ENCODE measurements at regions not wholly inside any gene's neighbourhood (a gene's known extent, or its start where the extent isn't known, plus 50 kb on each side); places are given as distances from the start of the nearest gene placed in this dataset.

- no peak for FAIRE-seq
- Histone ChIP-seq H3K4me3 (ENCODE audit: extremely low read depth in 1 of 4, insufficient read depth in 2 of 4, low read depth in 3 of 4, low read length in 4 of 4) (no peak overlapping the region), H3K9ac (replicated peaks in 1 of 4; ENCODE audit: extremely low read depth in 1 of 4, low read depth in 3 of 4, low read length in 3 of 4) (no peak overlapping the region), H2BK5ac (ENCODE audit: low read depth, low read length) (no peak overlapping the region), H3K79me1 (ENCODE audit: low read depth, low read length) (no peaks in the 10 kb centered on the region), H3K4me1 (replicated peaks in 1 of 4; ENCODE audit: control insufficient read depth in 3 of 4, insufficient read depth in 4 of 4, low read length in 3 of 4) (no peaks in the 10 kb centered on the region), H3K56ac (replicated peaks; ENCODE audit: insufficient read length, low read depth, low read length) (no peak overlapping the region), H3K27me3 (replicated peaks in 1 of 4; ENCODE audit: control insufficient read depth in 3 of 4, extremely low read depth in 1 of 4, insufficient read depth in 3 of 4, low read length in 3 of 4) (no peaks in the 10 kb centered on the region), H4K91ac (replicated peaks; ENCODE audit: insufficient read length, low read length) (no peak overlapping the region), H3K4me2 (ENCODE audit: insufficient read depth in 1 of 2, low read depth in 2 of 2, low read length in 2 of 2) (no peak overlapping the region), H2AK5ac (ENCODE audit: low read depth, low read length) (no peak overlapping the region), H3K79me2 (ENCODE audit: control insufficient read depth in 1 of 2, insufficient read depth in 2 of 2, low read length in 2 of 2) (no peaks in the 10 kb centered on the region), H2BK20ac (ENCODE audit: low read length) (no peak overlapping the region), H3K4ac (replicated peaks; ENCODE audit: insufficient read length, low read depth, low read length) (no peak overlapping the region), H2AFZ (ENCODE audit: low read length) (no peak overlapping the region), H3K18ac (ENCODE audit: extremely low read depth, low read length) (no peak overlapping the region), H3K23ac (ENCODE audit: insufficient read length) (no peak overlapping the region), H2BK12ac (ENCODE audit: low read depth, low read length) (no peak overlapping the region), H3K14ac (ENCODE audit: insufficient read length) (no peak overlapping the region), H2BK120ac (replicated peaks; ENCODE audit: low read depth, low read length) (no peak overlapping the region), H4K5ac (ENCODE audit: insufficient read length, low read depth, low read length) (no peak overlapping the region), H3K27ac (ENCODE audit: low read depth, low read length) (no peak overlapping the region), H3K23me2 (ENCODE audit: low read depth, low read length) (no peaks in the 10 kb centered on the region), H2BK15ac (ENCODE audit: low read length) (no peak overlapping the region), H4K20me1 (replicated peaks in 1 of 2; ENCODE audit: control insufficient read depth in 1 of 2, insufficient read depth in 2 of 2, low read length in 2 of 2) (no peaks in the 10 kb centered on the region), H4K8ac (ENCODE audit: extremely low read depth, insufficient read depth, low read length) (no peak overlapping the region), H3K36me3 (ENCODE audit: control insufficient read depth in 2 of 4, insufficient read depth in 4 of 4, low read length in 3 of 4) (no peaks in the 10 kb centered on the region), H3K9me3 (ENCODE audit: insufficient read depth in 2 of 2, low read depth in 1 of 2, low read length in 1 of 2) (no peaks in the 10 kb centered on the region)
- POLR2A ChIA-PET (ENCODE audit: partially characterized antibody): no interaction called here
- CTCF ChIA-PET (ENCODE audit: partially characterized antibody): no interaction called here
- no peak for DNase-seq (ENCODE audit: low read depth in 1 of 2, low spot score in 2 of 2)
- 89% methylated on average over 6 of the region's 6 CpGs; no CpG with 5 or more reads in 1 of the 2 experiments for WGBS, 2 experiments (ENCODE audit: extremely low coverage in 1 of 2, insufficient coverage in 1 of 2, insufficient read length in 1 of 2, insufficient replicate concordance in 2 of 2, low coverage in 1 of 2, low lambda C conversion rate in 2 of 2, missing lambda C conversion rate in 1 of 2)
- TF ChIP-seq ATF3 (IDR thresholded peaks at IDR 0.05; ENCODE audit: insufficient read depth, low read depth, low read length) (no peak), POLR2A (IDR thresholded peaks at IDR 0.05; ENCODE audit: control extremely low read depth in 1 of 2, low read depth in 2 of 2, low read length in 2 of 2) (no peak), CREB1 (IDR thresholded peaks at IDR 0.05) (no peak), TAF1 (IDR thresholded peaks at IDR 0.05; ENCODE audit: low read depth, low read length) (no peak), GTF2F1 (IDR thresholded peaks at IDR 0.05; ENCODE audit: borderline replicate concordance, low read depth, low read length) (no peak), MAFK (IDR thresholded peaks at IDR 0.05; ENCODE audit: low read depth, low read length) (no peak), CBX8 (IDR thresholded peaks at IDR 0.05; ENCODE audit: borderline replicate concordance, low read depth, low read length) (no peak), SP4 (IDR thresholded peaks at IDR 0.05; ENCODE audit: low read length) (no peak), ZNF274 (IDR thresholded peaks at IDR 0.05; ENCODE audit: borderline replicate concordance, extremely low read depth, low read length) (no peak), CBX5 (IDR thresholded peaks at IDR 0.05; ENCODE audit: low read depth, low read length) (no peak), KDM1A (IDR thresholded peaks at IDR 0.05; ENCODE audit: borderline replicate concordance, low read length) (no peak), JUN (IDR thresholded peaks at IDR 0.05; ENCODE audit: low read depth, low read length) (no peak), RNF2 (IDR thresholded peaks at IDR 0.05; ENCODE audit: borderline replicate concordance, low read depth, low read length, missing control alignments, poor library complexity, severe bottlenecking) (no peak), SP1 (IDR thresholded peaks at IDR 0.05; ENCODE audit: low read depth, low read length) (no peak), E2F6 (IDR thresholded peaks at IDR 0.05) (no peak)
Observed at GRCh38 chrX:143964549-143964948, 80.7 kb downstream of the UBE2NL start.

All from H1 (cell line).